Prostate gland (tissue), 2 donors: ENCODE measurements at regions not wholly inside any gene's neighbourhood (a gene's known extent, or its start where the extent isn't known, plus 50 kb on each side); places are given as distances from the start of the nearest gene placed in this dataset.

Experiments used
- POLR2A ChIP-seq: fragments of 450-650 bp; IDR thresholded peaks from one replicate; pipeline ENCODE4 v1.6.1; 2016; ENCODE audit warnings: antibody characterized with exemption, mild to moderate bottlenecking
- POLR2AphosphoS5 ChIP-seq: sonication (generic); formaldehyde crosslinking; IDR thresholded peaks from one replicate; pipeline ENCODE4 v1.6.1; 2017; ENCODE audit warnings: antibody characterized with exemption
- TF ChIP-seq, protein P1 (sequence below), 4 experiments: fragments of 200-600 bp in 2 of 4; fragments of 450-650 bp in 2 of 4; sonication (generic) in 2 of 4; IDR thresholded peaks; 1 replicate in 3 of 4; 2 replicates in 1 of 4; pipeline ENCODE4 v1.5.1; 2016 to 2019; ENCODE audit warnings: antibody characterized with exemption in 4 of 4, mild to moderate bottlenecking in 2 of 4, moderate library complexity in 2 of 4

DNA sequence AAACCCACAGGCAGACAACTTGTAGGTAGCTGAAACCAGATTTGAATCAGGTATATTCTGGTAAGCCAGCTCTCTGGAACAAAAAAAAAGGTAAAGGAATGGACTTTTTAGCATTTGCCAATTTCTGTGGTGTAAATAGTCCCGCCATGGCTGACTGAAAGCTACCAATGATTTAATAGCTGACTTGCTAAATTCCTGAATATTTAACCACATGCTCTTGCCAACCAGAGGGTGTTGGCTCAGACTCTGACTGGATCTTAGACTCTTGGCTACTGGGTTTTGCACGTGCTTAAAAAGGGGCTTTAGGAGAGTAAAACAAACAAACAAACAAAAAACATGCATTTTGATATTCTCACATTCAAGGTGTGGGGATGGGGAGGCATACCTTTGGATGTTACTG is 600.0 kb upstream of the CDH4 start:
- TF ChIP-seq, protein P1, sequence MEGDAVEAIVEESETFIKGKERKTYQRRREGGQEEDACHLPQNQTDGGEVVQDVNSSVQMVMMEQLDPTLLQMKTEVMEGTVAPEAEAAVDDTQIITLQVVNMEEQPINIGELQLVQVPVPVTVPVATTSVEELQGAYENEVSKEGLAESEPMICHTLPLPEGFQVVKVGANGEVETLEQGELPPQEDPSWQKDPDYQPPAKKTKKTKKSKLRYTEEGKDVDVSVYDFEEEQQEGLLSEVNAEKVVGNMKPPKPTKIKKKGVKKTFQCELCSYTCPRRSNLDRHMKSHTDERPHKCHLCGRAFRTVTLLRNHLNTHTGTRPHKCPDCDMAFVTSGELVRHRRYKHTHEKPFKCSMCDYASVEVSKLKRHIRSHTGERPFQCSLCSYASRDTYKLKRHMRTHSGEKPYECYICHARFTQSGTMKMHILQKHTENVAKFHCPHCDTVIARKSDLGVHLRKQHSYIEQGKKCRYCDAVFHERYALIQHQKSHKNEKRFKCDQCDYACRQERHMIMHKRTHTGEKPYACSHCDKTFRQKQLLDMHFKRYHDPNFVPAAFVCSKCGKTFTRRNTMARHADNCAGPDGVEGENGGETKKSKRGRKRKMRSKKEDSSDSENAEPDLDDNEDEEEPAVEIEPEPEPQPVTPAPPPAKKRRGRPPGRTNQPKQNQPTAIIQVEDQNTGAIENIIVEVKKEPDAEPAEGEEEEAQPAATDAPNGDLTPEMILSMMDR (IDR thresholded peaks at IDR 0.05), result no peak
- TF ChIP-seq POLR2A (no peak), POLR2AphosphoS5 (no peak)
